ENCODE measurements at regions not wholly inside any gene's neighbourhood (a gene's known extent, or its start where the extent isn't known, plus 50 kb on each side); places are given as distances from the start of the nearest gene placed in this dataset.

- DNase-seq, result no peak
These were observed 412.3 kb upstream of the ID4 start for GRCh38 chr6:19424853-19425252.

GRCh38 chr6:19427548-19427947, 409.6 kb upstream of the ID4 start:
- DNase-seq, result no peak

DNA sequence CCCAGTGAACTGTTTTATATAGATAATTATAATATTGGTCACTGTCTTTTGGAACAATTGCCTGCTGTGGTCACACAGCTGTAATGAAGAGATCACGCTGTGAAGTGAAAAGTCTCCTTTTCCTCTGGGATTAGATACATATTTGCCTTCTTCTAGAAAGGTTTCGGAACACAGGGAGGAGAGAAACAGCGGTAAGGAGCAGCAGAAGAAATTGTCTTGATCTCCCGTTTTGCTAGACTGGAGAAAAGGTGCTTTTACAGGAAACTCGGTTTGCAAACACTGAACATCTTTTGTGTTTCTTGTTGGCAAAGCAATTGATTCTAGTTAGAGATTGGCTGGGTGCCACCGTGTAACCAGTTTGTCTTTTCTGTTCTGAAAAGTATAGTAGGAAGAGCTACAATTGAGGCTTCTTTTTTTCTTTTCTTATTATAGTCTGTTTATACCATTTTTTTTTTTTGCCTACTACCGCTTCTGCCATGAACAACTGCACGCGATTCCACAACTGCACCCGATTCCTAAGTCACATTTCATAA, 404.1 kb upstream of the ID4 start:
- peak in 2 of 3 experiments; percentile 50 to 70 for DNase-seq

DNA sequence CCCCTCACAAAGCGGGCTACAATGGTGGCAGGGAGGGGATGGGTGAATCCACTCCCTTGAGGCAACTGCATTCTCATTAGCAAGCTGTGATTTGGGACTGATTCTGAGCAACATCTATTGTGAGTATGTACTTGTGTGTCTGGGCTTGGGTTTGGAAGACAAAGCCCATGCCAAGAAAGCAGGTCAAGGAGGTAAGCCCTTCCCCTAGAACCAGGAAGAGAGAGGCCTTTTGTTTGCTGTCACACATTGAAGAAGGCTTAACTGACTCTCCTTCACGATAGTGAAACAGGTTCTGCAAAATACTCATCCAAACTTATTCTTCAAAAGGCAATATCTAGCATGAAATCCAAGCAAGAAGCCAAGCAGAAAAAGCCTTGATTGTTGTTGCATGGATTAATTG, 403.1 kb upstream of the ID4 start:
- no peak for DNase-seq

GRCh38 chr6:19435755-19436154, 401.4 kb upstream of the ID4 start:
- no peak for DNase-seq

DNA sequence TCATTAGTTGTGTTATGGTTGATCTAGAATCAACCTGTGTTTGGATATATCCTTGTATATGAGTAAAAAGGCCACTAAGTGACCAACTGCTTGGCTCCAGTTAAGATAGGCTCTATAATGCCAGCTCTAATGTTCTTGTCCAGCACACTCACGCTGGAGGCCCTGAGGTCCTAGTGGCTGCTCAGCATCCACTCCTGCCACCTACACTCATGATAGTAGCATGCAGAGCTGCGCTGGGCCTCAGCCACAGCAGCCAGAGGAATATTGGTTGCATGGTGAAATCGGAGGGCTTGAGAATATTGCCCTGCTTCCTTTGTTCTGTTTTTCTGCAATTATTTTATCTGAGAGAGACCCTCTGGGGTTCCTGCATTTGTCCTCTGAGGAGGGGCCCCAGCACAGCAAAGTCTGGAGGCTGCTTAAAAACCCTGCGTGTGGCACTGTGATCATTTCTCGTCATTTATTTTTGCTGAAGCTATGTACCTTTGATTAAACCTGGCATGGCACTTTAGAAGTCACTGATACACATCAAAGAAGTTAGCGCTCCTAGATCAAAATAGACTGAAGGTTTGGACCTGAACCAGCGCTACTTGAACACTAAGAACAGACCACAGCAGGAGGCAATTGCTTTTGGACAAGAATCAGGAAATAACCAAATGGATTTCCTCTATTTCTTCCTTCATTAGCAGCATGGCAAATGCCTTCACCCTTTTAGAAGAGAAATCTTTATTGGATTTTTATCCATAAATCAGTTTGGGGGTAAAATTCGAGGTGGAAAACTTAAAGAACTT, 398.4 kb upstream of the ID4 start:
- DNase-seq, result no peak

DNA sequence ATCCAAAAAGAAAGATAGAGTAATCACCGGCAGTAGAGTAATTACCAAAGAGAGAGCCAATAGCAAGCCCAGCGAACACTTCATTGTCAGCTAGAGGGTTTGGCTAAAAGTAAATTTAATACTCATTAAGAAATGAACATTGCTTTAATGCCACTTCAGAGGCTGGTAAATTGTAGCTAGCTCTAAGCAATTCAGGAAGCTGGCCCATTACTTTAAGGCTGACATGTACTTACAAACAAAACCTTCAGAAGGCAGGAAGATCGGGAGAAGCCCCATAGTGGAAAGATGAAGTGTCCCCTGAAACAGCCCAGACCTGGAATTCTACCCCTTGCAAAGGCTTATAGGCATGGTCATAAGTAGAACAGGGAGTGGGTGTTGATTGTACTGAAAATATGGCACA, 396.6 kb upstream of the ID4 start:
- peak in 2 of 3 experiments; percentile 45 to 78 for DNase-seq

DNA sequence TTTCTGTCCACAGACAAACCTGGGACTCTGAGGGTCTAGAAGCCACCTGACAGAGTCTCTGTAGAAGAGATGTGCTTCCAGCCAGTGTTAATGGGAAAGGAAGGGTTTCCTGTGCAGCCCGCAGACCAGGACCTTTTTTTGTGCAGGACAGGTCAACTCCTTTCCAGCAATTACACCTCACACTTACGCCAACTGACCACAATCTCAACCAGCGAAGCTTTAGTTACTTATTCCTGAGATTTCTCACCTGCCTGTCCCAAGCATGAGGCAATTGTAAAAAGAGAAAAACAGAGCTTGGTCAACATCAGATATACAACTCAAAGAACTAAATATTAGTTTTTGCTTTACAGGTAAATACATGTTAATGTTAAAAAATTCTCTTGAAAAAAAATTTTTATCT, 393.8 kb upstream of the ID4 start:
- DNase-seq, result no peak

GRCh38 chr6:19444041-19444440, 393.1 kb upstream of the ID4 start:
- DNase-seq, result no peak

DNA sequence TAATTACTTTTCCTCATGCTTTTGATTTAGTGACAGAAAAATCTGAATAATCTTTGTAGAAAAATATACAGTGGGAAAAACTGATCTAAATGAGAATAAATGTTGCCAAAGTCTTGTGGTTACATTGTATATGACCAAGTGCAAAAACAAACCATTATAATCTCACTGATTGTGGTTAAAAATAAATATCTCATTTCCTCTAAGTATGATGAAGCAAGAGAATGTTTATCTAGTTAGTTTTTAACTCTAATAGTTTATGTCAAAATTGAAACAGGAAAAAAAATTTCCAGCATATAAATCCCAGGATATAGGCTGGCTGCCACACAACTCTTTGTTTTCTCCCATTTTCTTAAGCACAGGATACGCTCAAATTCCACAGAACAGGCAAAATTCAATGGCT, 392.7 kb upstream of the ID4 start:
- no peak for DNase-seq

- DNase-seq, result no peak
These were observed 390.6 kb upstream of the ID4 start for GRCh38 chr6:19446570-19446969.

DNA sequence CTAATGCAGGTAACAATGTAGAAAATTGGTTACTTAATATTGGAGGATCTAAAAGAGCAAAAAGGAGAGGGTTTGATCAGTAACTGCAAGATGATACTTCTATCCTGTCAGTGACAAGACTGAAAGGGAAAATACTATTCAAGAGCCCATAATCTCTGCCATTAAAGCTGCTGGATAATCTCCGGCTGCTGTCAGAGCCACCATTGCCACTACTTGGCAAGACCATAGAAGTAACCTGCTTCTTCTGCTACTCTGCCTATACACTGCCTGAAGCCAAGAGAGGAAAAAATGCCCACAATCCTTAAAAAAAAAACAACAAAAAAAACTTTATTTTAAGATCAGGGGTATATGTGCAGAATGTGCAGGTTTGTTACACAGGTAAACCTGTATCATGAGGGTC, 386.5 kb upstream of the ID4 start:
- no peak for DNase-seq

DNA sequence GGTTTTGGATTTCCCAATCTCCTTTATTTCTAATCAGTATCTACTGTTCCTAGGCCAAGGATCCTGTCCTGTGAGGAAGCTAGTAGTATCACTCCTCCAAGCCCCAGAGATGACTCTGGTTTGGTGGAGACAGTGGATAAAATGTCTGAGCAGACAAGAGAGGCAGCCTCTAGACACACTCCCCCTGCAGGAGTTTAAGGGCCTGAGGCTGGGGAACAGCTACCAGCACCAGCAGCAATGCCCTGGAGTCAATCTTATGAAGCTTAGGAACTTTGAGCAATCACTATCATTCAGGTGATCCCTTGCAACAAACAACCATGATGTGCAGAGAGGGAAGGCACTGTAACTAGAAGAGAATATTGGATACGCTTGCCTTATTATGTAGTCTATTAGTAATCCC, 384.7 kb upstream of the ID4 start:
- DNase-seq, result no peak

DNA sequence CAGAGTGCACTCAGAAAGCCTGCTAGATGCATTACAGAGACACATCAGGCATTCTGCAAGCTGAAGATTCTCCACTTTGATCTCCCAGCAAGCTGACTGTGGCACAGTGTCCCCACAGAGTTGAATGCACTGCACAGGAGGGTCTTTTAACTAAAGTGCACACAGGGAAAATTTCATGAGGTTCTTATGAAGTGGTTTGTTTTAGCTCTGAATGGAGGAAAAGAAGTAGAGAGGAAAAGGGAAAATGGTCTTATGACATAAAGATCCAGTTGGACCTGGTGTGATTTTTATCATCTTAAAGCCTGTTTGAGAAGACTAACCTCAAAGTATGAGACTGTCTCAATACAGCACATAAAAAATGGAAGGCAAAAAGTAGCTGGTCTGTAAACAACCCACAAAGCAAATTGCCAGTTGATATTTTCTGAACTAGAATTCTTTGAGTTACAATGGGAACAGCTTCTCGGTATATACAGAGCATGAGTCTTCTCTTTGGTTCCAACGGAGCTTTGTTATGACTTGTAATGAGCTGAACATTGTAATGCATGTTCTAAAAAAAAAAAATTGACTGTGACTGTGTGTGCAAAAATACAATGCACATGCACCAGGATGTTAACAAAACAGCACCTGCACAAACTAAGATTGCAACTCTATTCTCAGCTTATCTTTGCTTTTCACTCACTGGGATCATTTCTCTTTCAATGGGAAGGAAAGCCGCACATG, 383.0 kb upstream of the ID4 start:
- peak in 1 of 3 experiments; percentile 25 for DNase-seq

GRCh38 chr6:19454721-19455392, 382.3 kb upstream of the ID4 start:
- no peak for DNase-seq

- DNase-seq, result no peak
These were observed 373.9 kb upstream of the ID4 start for GRCh38 chr6:19463250-19463649.

DNA sequence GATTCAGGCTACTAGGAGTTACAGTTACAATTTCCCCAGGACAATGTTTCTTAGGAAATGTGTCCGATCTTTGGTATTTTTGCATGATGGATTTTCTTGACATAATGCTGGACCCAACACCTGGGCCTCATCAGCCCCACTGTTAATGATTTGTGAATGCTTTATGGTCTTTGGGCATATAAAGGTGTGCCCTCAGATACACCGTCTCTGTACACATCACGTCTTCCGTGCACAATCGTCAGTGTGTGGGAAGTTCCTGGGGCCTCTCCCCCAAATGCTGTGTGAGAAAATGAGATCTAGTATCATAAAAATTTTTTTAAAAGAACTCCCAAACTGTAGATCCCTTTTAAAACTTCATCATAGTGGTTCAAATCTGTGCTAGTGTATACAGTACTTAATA, 373.2 kb upstream of the ID4 start:
- DNase-seq, result no peak

DNA sequence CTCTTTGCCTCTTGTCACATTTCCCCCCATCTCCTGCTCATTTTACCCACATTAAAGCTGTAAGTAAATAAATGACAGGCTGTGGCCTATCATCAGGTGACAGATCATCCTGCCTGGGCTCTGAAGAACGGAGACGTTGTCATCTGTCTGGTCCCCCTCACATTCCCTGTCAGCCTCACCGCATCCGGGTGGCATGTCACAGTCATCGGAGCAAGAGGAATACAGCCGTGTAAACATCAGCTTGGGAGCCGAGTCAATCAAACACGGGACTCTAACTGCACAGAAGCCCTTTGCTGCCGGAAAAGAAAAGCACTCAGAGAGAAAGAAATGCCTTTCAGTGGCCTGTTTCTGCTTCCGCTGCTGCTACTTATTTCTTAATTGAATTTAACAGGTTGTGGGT, 371.9 kb upstream of the ID4 start:
- peak; percentile 26 to 76 (median 62) for DNase-seq

- peak in 2 of 3 experiments; percentile 62 to 76 for DNase-seq
These were observed 371.4 kb upstream of the ID4 start for GRCh38 chr6:19465760-19466159.

- DNase-seq, result no peak
These were observed 366.8 kb upstream of the ID4 start for GRCh38 chr6:19470333-19470732.

GRCh38 chr6:19472153-19472552, 365.0 kb upstream of the ID4 start:
- DNase-seq, result no peak

- no peak for DNase-seq
These were observed 364.3 kb upstream of the ID4 start for GRCh38 chr6:19472850-19473249.

DNA sequence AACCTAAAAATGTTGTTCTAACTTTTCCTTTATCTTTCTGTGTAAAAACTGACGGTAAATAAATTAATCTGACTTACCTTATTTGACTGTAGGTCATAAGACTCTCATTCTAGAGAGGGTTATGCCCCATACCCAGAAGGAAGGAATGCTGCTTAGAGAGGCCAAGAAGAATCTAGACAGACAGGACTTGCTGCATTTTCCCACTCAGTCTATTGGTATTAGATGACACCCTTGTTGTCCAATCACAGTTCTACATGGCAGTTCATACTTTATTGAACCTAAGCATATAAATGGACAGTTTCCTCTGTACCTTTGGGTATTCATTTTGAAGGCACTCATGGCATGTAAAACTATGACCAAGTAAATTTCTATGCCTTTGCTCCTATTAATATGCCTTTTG, 359.6 kb upstream of the ID4 start:
- DNase-seq, result no peak

- no peak for DNase-seq
These were observed 358.9 kb upstream of the ID4 start for GRCh38 chr6:19478273-19478672.

Measured in NCI-H1417 (cell line).